ENCODE measurements at regions not wholly inside any gene's neighbourhood (a gene's known extent, or its start where the extent isn't known, plus 50 kb on each side); places are given as distances from the start of the nearest gene placed in this dataset.

- DNase-seq (ENCODE audit: low read depth): no peak
- TF ChIP-seq CTCF (IDR thresholded peaks at IDR 0.05; ENCODE audit: control insufficient read depth, insufficient read depth, low read depth, low read length, missing control alignments): no peak
- no peak overlapping the region for H3K4me3 ChIP-seq (ENCODE audit: control insufficient read depth, low read depth, low read length)
Measured at GRCh38 chr13:72144636-72145035, 277.6 kb upstream of the DACH1 start.

- no peak for DNase-seq (ENCODE audit: low read depth)
- H3K4me3 ChIP-seq (ENCODE audit: control insufficient read depth, low read depth, low read length): no peak overlapping the region
- TF ChIP-seq CTCF (IDR thresholded peaks at IDR 0.05; ENCODE audit: control insufficient read depth, insufficient read depth, low read depth, low read length, missing control alignments): no peak
Measured at GRCh38 chr13:72141855-72142519, 275.0 kb upstream of the DACH1 start.

- no peak for TF ChIP-seq CTCF (IDR thresholded peaks at IDR 0.05; ENCODE audit: control insufficient read depth, insufficient read depth, low read depth, low read length, missing control alignments)
- no peak overlapping the region for H3K4me3 ChIP-seq (ENCODE audit: control insufficient read depth, low read depth, low read length)
- DNase-seq (ENCODE audit: low read depth): no peak
Measured at GRCh38 chr13:72139192-72139591, 272.2 kb upstream of the DACH1 start.

GRCh38 chr13:72132075-72132474, 265.1 kb upstream of the DACH1 start:
- no peak for TF ChIP-seq CTCF (IDR thresholded peaks at IDR 0.05; ENCODE audit: control insufficient read depth, insufficient read depth, low read depth, low read length, missing control alignments)
- H3K4me3 ChIP-seq (ENCODE audit: control insufficient read depth, low read depth, low read length): no peak overlapping the region
- no peak for DNase-seq (ENCODE audit: low read depth)

GRCh38 chr13:72129117-72129516, 262.1 kb upstream of the DACH1 start:
- no peak for DNase-seq (ENCODE audit: low read depth)
- TF ChIP-seq CTCF (IDR thresholded peaks at IDR 0.05; ENCODE audit: control insufficient read depth, insufficient read depth, low read depth, low read length, missing control alignments): no peak
- H3K4me3 ChIP-seq (ENCODE audit: control insufficient read depth, low read depth, low read length): no peak overlapping the region

- no peak for DNase-seq (ENCODE audit: low read depth)
- no peak for TF ChIP-seq CTCF (IDR thresholded peaks at IDR 0.05; ENCODE audit: control insufficient read depth, insufficient read depth, low read depth, low read length, missing control alignments)
- H3K4me3 ChIP-seq (ENCODE audit: control insufficient read depth, low read depth, low read length): no peak overlapping the region
Measured at GRCh38 chr13:72127031-72127430, 260.0 kb upstream of the DACH1 start.

All from AG09309 (cell line).